Trophoblast cell (in vitro differentiated cells and primary cell): ENCODE measurements at regions not wholly inside any gene's neighbourhood (a gene's known extent, or its start where the extent isn't known, plus 50 kb on each side); places are given as distances from the start of the nearest gene placed in this dataset.

Experiments
- DNase-seq, 2 donors: peaks; one replicate each; pipeline ENCODE4 v3.0.0-alpha.2; 2016
- H2AFZ ChIP-seq: 2 replicates; pipeline ENCODE4 v1.6.1; 2013; ENCODE audit warnings: low read length, moderate library complexity, mild to moderate bottlenecking; ENCODE audit not compliant: insufficient read depth, poor library complexity
- H2AK5ac ChIP-seq: 2 replicates; pipeline ENCODE4 v1.6.1; 2013; ENCODE audit warnings: mild to moderate bottlenecking, low read length
- H2BK120ac ChIP-seq: 2 replicates; pipeline ENCODE4 v1.6.1; 2013; ENCODE audit warnings: low read length, mild to moderate bottlenecking, moderate library complexity; ENCODE audit not compliant: insufficient read depth, poor library complexity
- H2BK12ac ChIP-seq: 2 replicates; pipeline ENCODE4 v1.6.1; 2013; ENCODE audit warnings: mild to moderate bottlenecking, low read length, moderate library complexity
- H2BK5ac ChIP-seq: 2 replicates; pipeline ENCODE4 v1.6.1; 2013; ENCODE audit warnings: low read length, low read depth, moderate library complexity, mild to moderate bottlenecking; ENCODE audit not compliant: poor library complexity
- H3K14ac ChIP-seq: 2 replicates; pipeline ENCODE4 v1.6.1; 2013; ENCODE audit warnings: mild to moderate bottlenecking, low read length
- H3K18ac ChIP-seq: 2 replicates; pipeline ENCODE4 v1.6.1; 2013; ENCODE audit warnings: mild to moderate bottlenecking, low read length
- H3K23ac ChIP-seq: 2 replicates; pipeline ENCODE4 v1.6.1; 2013; ENCODE audit warnings: low read length
- H3K27ac ChIP-seq: 2 replicates; pipeline ENCODE4 v1.5.1; 2013; ENCODE audit warnings: low read depth, mild to moderate bottlenecking, inconsistent platforms, low read length, moderate library complexity
- H3K27me3 ChIP-seq: 2 replicates; pipeline ENCODE4 v1.6.1; 2013; ENCODE audit warnings: inconsistent platforms, mild to moderate bottlenecking, low read length, moderate library complexity; ENCODE audit not compliant: insufficient read depth
- H3K36me3 ChIP-seq, 2 experiments: 1 replicate in 1 of 2; 2 replicates in 1 of 2; pipeline ENCODE4 v1.6.1; 2013; ENCODE audit warnings: low read length in 2 of 2, mild to moderate bottlenecking in 2 of 2, moderate library complexity in 1 of 2; ENCODE audit not compliant: insufficient read depth in 2 of 2, control insufficient read depth in 1 of 2
- H3K4ac ChIP-seq: 2 replicates; pipeline ENCODE4 v1.6.1; 2013; ENCODE audit warnings: low read depth, mild to moderate bottlenecking, low read length, moderate library complexity
- H3K4me1 ChIP-seq, 2 experiments: 1 replicate in 1 of 2; 2 replicates in 1 of 2; pipeline ENCODE4 v1.6.1; 2013; ENCODE audit warnings: low read length in 2 of 2, mild to moderate bottlenecking in 2 of 2, moderate library complexity in 1 of 2; ENCODE audit not compliant: insufficient read depth in 2 of 2, control insufficient read depth in 1 of 2
- H3K4me2 ChIP-seq: 2 replicates; pipeline ENCODE4 v1.6.1; 2013; ENCODE audit warnings: inconsistent platforms, mild to moderate bottlenecking, low read length, moderate library complexity
- H3K4me3 ChIP-seq: 2 replicates; pipeline ENCODE4 v1.5.1; 2013; ENCODE audit warnings: mild to moderate bottlenecking, low read depth, low read length, inconsistent platforms
- H3K79me1 ChIP-seq: one replicate; pipeline ENCODE4 v1.6.1; 2013; ENCODE audit warnings: low read length
- H3K79me2 ChIP-seq: 2 replicates; pipeline ENCODE4 v1.6.1; 2013; ENCODE audit warnings: low read length, mild to moderate bottlenecking; ENCODE audit not compliant: control insufficient read depth, insufficient read depth, poor library complexity
- H3K9ac ChIP-seq: 2 replicates; pipeline ENCODE4 v1.6.1; 2013; ENCODE audit warnings: mild to moderate bottlenecking, low read length
- H3K9me3 ChIP-seq: 2 replicates; pipeline ENCODE4 v1.6.1; 2013; ENCODE audit warnings: low read depth, mild to moderate bottlenecking, control low read depth, inconsistent platforms, low read length; ENCODE audit not compliant: insufficient read depth
- H4K12ac ChIP-seq: 2 replicates; pipeline ENCODE4 v1.6.1; 2013; ENCODE audit warnings: low read depth, mild to moderate bottlenecking, low read length, moderate library complexity
- H4K8ac ChIP-seq: 2 replicates; pipeline ENCODE4 v1.6.1; 2013; ENCODE audit warnings: low read depth, mild to moderate bottlenecking, low read length, moderate library complexity
- H4K91ac ChIP-seq: one replicate; pipeline ENCODE4 v1.6.1; 2013; ENCODE audit warnings: low read depth, mild to moderate bottlenecking, low read length, moderate library complexity
- WGBS: extraction: QIAGEN DNeasy Blood & Tissue Kit; methylation state at CpG from one replicate; pipeline ENCODE4 v1.1.7; 2013; ENCODE audit warnings: missing lambda C conversion rate; ENCODE audit not compliant: insufficient read length, insufficient coverage; ENCODE audit errors: extremely low coverage; 5-methylcytosine and 5-hydroxymethylcytosine counted together

GRCh38 chr12:9345171-9345570 lies 137.0 kb upstream of the PZP start:
- Histone ChIP-seq H3K4me3 (no peak overlapping the region), H3K4ac (no peak overlapping the region), H3K9me3 (no peaks in the 10 kb centered on the region), H2BK12ac (no peak overlapping the region), H3K79me2 (no peaks in the 10 kb centered on the region), H3K18ac (no peak overlapping the region), H3K23ac (no peak overlapping the region), H3K14ac (no peak overlapping the region), H3K27ac (no peak overlapping the region), H3K27me3 (no peaks in the 10 kb centered on the region), H2BK5ac (no peak overlapping the region), H3K9ac (no peak overlapping the region), H4K8ac (no peak overlapping the region), H4K91ac (no peak overlapping the region), H3K79me1 (no peaks in the 10 kb centered on the region), H2AK5ac (no peak overlapping the region), H4K12ac (no peak overlapping the region), H2AFZ (no peak overlapping the region), H3K36me3 (no peaks in the 10 kb centered on the region), H3K4me1 (peaks cover 0 to 3% of the 10 kb centered on the region in 2 experiments), H2BK120ac (no peak overlapping the region), H3K4me2 (no peak overlapping the region)
- no peak for DNase-seq

GRCh38 chr12:9344541-9344940 lies 136.3 kb upstream of the PZP start:
- WGBS, result no CpG with 5 or more reads among the region's 2 CpGs
- Histone ChIP-seq H3K14ac (no peak overlapping the region), H2AK5ac (no peak overlapping the region), H3K4me1 (peaks cover 0 to 3% of the 10 kb centered on the region in 2 experiments), H2BK12ac (no peak overlapping the region), H4K12ac (no peak overlapping the region), H4K8ac (no peak overlapping the region), H3K9me3 (no peaks in the 10 kb centered on the region), H3K36me3 (no peaks in the 10 kb centered on the region), H2BK5ac (no peak overlapping the region), H3K4me2 (no peak overlapping the region), H3K79me1 (no peaks in the 10 kb centered on the region), H3K4ac (no peak overlapping the region), H3K23ac (no peak overlapping the region), H3K9ac (no peak overlapping the region), H3K4me3 (no peak overlapping the region), H2AFZ (no peak overlapping the region), H4K91ac (no peak overlapping the region), H3K27me3 (no peaks in the 10 kb centered on the region), H3K79me2 (no peaks in the 10 kb centered on the region), H3K27ac (no peak overlapping the region), H2BK120ac (no peak overlapping the region), H3K18ac (no peak overlapping the region)
- no peak for DNase-seq

- no CpG with 5 or more reads among the region's 3 CpGs for WGBS
- Histone ChIP-seq H3K9ac (no peak overlapping the region), H3K23ac (no peak overlapping the region), H4K12ac (no peak overlapping the region), H2BK5ac (no peak overlapping the region), H3K4ac (no peak overlapping the region), H2BK120ac (no peak overlapping the region), H3K27me3 (no peaks in the 10 kb centered on the region), H4K8ac (no peak overlapping the region), H2AFZ (no peak overlapping the region), H3K4me2 (no peak overlapping the region), H3K79me2 (no peaks in the 10 kb centered on the region), H3K36me3 (no peaks in the 10 kb centered on the region), H3K18ac (no peak overlapping the region), H3K79me1 (no peaks in the 10 kb centered on the region), H2BK12ac (no peak overlapping the region), H3K4me3 (no peak overlapping the region), H2AK5ac (no peak overlapping the region), H4K91ac (no peak overlapping the region), H3K14ac (no peak overlapping the region), H3K9me3 (no peaks in the 10 kb centered on the region), H3K27ac (no peak overlapping the region), H3K4me1 (peaks cover 0 to 3% of the 10 kb centered on the region in 2 experiments)
- no peak for DNase-seq
Observed at GRCh38 chr12:9343731-9344130, 135.5 kb upstream of the PZP start.

- no peak overlapping the region for H2AFZ ChIP-seq
- no peaks in the 10 kb centered on the region for H3K9me3 ChIP-seq
- H3K23ac ChIP-seq, result no peak overlapping the region
- no peaks in the 10 kb centered on the region for H3K27me3 ChIP-seq
- H3K9ac ChIP-seq, result no peak overlapping the region
- H3K4me1 ChIP-seq, result peaks cover 0 to 3% of the 10 kb centered on the region in 2 experiments
- no peak overlapping the region for H3K4me2 ChIP-seq
- no peak overlapping the region for H2BK12ac ChIP-seq
- DNase-seq, result no peak
- no peaks in the 10 kb centered on the region for H3K79me1 ChIP-seq
- H3K27ac ChIP-seq, result no peak overlapping the region
- WGBS, result no CpG with 5 or more reads among the region's 3 CpGs
- H2AK5ac ChIP-seq, result no peak overlapping the region
- no peak overlapping the region for H3K4me3 ChIP-seq
- H2BK120ac ChIP-seq, result no peak overlapping the region
- H4K12ac ChIP-seq, result no peak overlapping the region
- no peak overlapping the region for H3K18ac ChIP-seq
- H3K36me3 ChIP-seq, result no peaks in the 10 kb centered on the region
- H3K4ac ChIP-seq, result no peak overlapping the region
- no peak overlapping the region for H3K14ac ChIP-seq
- H3K79me2 ChIP-seq, result no peaks in the 10 kb centered on the region
- H4K91ac ChIP-seq, result no peak overlapping the region
- no peak overlapping the region for H4K8ac ChIP-seq
- no peak overlapping the region for H2BK5ac ChIP-seq
Observed at GRCh38 chr12:9342614-9343353, 134.6 kb upstream of the PZP start.
